ENCODE measurements at regions not wholly inside any gene's neighbourhood (a gene's known extent, or its start where the extent isn't known, plus 50 kb on each side); places are given as distances from the start of the nearest gene placed in this dataset.
"Not testable (repeated sequence)": the region's sequence is repeated elsewhere in the genome, so short reads cannot be mapped to it uniquely, and the experiment has no call there.

DNA sequence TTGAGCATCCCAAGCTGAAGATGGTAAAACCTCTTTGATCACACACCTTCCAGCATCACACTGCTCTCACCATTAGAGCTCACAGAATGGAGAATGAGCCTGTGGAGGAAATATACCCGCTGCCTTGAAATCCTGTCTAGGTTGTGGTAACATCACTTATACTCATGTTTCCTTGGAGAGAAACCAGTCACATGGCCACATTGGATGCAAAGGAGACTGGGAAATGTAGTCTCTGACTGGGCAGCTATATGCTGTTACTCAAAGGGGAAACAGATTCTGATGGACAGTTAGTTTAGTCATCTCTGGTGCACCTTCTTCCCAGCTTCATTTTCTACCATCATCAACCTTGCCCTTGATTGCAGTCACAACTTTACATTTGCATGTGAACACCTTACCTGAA lies 286.3 kb downstream of the ANKRD50 start:
- no peak for DNase-seq (ENCODE audit: low spot score)

- no peak for DNase-seq (ENCODE audit: low spot score)
These were observed 285.3 kb downstream of the ANKRD50 start for GRCh38 chr4:124427095-124427767.

- no peak for DNase-seq (ENCODE audit: low spot score)
These were observed 283.9 kb downstream of the ANKRD50 start for GRCh38 chr4:124428648-124429047.

GRCh38 chr4:124429746-124430250 lies 282.7 kb downstream of the ANKRD50 start:
- DNase-seq (ENCODE audit: low spot score), result no peak

- DNase-seq (ENCODE audit: low spot score), result no peak
These were observed 280.8 kb downstream of the ANKRD50 start for GRCh38 chr4:124431653-124432192.

DNA sequence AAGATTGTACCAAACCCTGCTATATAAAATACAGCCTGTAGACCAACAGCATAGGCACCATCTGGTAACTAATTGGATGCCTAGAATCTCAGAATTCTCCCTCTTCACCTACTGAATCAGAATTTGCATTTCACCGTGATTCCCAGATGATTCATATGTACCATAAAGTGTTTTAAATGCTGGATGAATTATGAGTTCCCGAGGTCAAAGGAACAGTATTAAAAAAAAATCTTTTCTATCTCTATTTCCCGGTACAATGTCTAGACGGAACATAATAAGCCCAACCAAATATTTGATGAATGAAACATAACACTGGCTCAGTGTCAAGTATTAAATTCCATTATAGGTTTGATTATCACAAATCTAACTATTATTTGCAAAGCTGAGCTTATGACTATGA lies 280.0 kb downstream of the ANKRD50 start:
- DNase-seq (ENCODE audit: low spot score), result no peak

- no peak for DNase-seq (ENCODE audit: low spot score)
These were observed 279.5 kb downstream of the ANKRD50 start for GRCh38 chr4:124433044-124433443.

DNA sequence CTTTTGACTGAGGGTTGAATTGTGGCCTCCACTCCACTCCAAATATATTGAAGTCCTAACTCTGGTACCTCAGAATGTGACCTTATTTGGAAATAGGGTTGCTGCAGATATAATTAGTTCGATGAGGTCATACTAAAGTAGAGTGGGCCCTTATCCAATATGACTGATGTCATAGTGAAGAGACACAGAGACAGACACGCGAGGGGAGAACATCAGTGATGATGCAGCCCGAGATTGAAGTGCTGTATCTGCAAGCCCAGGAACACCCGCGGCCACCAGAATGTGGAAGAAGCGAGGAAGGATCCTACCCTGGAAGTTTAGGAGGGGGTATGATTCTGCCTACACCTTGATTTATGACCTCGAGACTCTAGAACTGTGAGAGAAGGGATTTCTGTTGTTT lies 279.0 kb downstream of the ANKRD50 start:
- no peak for DNase-seq (ENCODE audit: low spot score)

- no peak for DNase-seq (ENCODE audit: low spot score)
These were observed 277.1 kb downstream of the ANKRD50 start for GRCh38 chr4:124435274-124435950.

DNA sequence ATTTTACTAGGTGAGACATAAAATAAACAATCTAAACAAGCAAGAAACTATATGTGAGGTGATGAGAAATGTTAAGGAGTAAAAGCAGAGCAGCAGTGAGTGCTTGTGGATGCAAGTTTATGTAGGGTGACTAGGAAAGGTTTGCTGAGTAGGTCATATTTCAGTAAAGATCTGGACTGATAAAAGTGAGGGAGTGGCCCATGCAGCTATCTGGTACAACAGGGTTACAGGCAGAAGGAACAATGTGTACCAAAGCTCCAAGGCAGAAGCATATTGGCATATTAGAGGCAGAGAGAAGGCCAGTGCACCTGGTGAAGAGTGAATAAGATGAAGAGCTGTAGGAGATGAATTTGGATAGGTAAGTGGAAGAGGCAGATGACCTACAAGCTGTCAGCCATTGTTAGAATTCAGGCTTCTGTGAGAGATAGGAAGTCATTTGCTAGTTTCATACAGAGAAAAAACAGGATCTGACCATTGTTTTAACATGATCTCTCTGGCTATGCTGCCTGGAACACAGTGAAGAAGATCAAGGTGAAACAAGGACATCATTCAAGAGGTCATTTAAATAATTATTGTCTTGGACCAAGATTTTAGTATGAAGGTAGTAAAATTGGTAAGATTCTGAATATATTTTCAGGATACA lies 274.6 kb downstream of the ANKRD50 start:
- DNase-seq (ENCODE audit: low spot score), result no peak

GRCh38 chr4:124445071-124445470 lies 267.5 kb downstream of the ANKRD50 start:
- no peak for DNase-seq (ENCODE audit: low spot score)

- DNase-seq (ENCODE audit: low spot score), result no peak
These were observed 262.7 kb downstream of the ANKRD50 start for GRCh38 chr4:124449881-124450280.

DNA sequence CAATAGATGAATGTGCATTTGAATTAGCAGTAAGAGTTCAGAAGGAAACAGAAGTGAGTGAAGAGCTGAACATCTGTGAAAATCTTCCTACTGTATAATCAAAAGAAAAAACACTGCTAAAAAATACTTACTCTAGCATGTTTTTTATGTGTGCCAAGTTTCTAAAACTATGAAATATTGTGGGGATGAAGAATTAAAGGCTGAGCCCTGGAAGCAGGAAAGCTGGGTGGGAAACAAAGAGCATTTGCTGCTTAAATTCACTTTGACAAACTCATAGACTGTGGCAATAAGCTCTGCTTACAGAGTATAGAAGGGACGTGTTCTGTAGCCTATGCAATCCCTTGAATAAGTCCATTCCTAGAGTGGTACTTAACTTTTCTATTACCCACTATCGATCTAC lies 261.7 kb downstream of the ANKRD50 start:
- DNase-seq (ENCODE audit: low spot score), result no peak

DNA sequence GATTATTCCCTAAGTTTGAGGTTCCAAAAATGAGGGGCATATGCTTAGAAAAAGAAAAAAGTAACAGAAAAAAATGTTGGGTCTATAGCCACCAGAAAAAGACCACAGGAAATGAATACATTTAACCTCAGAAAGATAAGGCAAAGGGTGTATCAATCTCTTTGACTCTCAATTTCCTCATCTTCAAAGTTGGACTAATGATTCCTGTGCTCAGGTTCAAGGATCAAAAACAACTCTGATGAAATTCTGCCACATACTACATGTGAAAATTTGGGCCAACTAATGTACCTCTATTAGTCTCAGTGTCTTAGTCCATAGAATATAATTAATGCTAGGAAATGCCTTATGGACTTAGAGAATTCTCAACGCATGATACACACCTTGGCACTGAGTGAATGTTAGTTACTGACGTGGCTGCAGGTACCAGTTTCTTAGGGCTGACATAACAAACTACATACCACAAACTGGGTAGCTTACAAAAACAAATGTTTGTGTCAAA lies 257.7 kb downstream of the ANKRD50 start:
- DNase-seq (ENCODE audit: low spot score), result no peak

- DNase-seq (ENCODE audit: low spot score), result no peak
These were observed 256.9 kb downstream of the ANKRD50 start for GRCh38 chr4:124455671-124456070.

- no peak for DNase-seq (ENCODE audit: low spot score)
These were observed 253.2 kb downstream of the ANKRD50 start for GRCh38 chr4:124459196-124459940.

- no peak for DNase-seq (ENCODE audit: low spot score)
These were observed 252.6 kb downstream of the ANKRD50 start for GRCh38 chr4:124459941-124460310.

DNA sequence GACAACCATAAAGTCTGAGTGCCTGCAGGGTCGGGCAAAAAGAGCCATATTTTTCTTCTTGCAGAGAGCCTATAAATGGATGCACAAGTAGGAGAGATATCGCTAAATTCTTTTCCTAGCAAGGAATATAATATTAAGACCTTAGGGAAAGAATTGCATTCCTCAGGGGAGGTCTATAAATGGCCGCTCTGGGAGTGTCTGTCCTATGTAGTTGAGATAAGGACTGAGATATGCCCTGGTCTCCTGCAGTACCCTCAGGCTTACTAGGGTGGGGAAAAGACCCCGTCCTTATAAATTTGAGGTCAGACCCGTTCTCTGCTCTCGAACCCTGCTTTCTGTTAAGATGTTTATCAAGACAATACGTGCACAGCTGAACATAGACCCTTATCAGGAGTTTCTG lies 250.9 kb downstream of the ANKRD50 start:
- DNase-seq (ENCODE audit: low spot score), result not testable (repeated sequence)

- DNase-seq (ENCODE audit: low spot score), result no peak
These were observed 249.3 kb downstream of the ANKRD50 start for GRCh38 chr4:124462954-124463828.

DNA sequence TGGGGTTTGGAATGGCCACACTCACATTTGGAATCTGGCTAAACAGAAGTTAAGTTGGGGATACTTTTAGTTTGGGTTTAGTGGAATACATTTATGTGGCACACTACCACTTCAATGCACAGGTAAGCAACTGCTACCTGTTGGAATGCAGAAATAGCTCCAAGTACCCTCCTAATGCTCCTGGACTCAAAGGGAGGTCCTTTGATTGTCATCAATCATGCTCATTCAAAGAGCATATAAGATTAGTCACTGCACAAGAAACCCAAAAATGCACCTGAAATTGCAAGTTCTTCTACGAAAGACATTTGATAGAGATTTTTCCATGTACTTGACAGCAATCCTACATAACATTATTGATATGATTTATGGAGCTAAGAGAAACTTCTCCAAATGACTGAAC lies 247.7 kb downstream of the ANKRD50 start:
- no peak for DNase-seq (ENCODE audit: low spot score)

- no peak for DNase-seq (ENCODE audit: low spot score)
These were observed 244.2 kb downstream of the ANKRD50 start for GRCh38 chr4:124468360-124468759.

All from CD4-positive, alpha-beta T cell treated with Interleukin-15 for 4 hours (primary cell).